ENCODE measurements at regions not wholly inside any gene's neighbourhood (a gene's known extent, or its start where the extent isn't known, plus 50 kb on each side); places are given as distances from the start of the nearest gene placed in this dataset.
"Not testable (repeated sequence)": the region's sequence is repeated elsewhere in the genome, so short reads cannot be mapped to it uniquely, and the experiment has no call there.

- Histone ChIP-seq H3K27me3 (no peaks in the 10 kb centered on the region), H3K4me3 (no peak overlapping the region), H3K4me1 (no peaks in the 10 kb centered on the region), H3K36me3 (no peaks in the 10 kb centered on the region), H3K27ac (no peak overlapping the region), H3K9me3 (no peaks in the 10 kb centered on the region)
- intact Hi-C loops (cut with DNase I) = no loop called here
- DNase-seq (ENCODE audit: extremely low spot score in 2 of 2) = no peak
- TF ChIP-seq POLR2AphosphoS5 (IDR thresholded peaks at IDR 0.05; ENCODE audit: insufficient read depth in 1 of 2, low read depth in 1 of 2) (no peak), POLR2A (IDR thresholded peaks at IDR 0.05) (no peak), CTCF (IDR thresholded peaks at IDR 0.05) (no peak)
These were observed 1164.0 kb downstream of the TMEM121 start for GRCh38 chr14:106690333-106690891.

DNA sequence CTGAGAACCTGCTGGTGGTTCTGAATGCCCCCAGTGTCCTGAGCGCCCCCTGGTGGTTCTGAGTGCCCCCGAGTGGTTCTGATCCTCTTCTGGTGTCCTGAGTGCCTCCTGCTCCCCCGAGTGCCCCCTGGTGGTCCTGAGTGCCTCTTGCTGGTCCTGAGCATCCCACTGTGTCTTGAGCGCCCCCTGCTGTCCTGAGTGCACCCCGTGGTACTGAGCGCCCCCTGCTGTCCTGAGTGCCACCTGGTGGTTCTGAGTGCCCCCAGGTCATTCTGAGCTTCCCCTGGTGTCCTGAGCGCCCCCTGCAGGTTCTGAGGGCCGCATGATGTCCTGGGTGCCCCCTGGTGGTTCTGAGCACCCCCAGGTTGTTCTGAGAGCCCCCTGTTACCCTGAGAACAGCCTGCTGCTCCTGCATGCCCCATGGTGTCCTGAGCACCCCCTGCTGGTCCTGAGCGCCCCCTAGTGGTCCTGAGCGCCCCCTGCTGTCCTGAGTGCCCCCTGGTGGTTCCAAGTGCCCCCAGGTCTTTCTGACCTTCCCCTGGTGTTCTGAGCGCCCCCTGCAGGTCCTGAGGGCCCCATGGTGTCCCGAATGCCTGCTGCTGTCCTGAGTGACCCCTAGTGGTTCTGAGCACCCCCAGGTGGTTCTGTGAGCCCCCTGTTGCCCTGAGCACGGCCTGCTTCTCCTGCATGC lies 1165.4 kb downstream of the TMEM121 start:
- H3K27me3 ChIP-seq = no peaks in the 10 kb centered on the region
- no peak overlapping the region for H3K27ac ChIP-seq
- TF ChIP-seq POLR2AphosphoS5 (IDR thresholded peaks at IDR 0.05; ENCODE audit: insufficient read depth in 1 of 2, low read depth in 1 of 2) (no peak), POLR2A (IDR thresholded peaks at IDR 0.05) (no peak), CTCF (IDR thresholded peaks at IDR 0.05) (no peak)
- no peaks in the 10 kb centered on the region for H3K36me3 ChIP-seq
- DNase-seq (ENCODE audit: extremely low spot score in 2 of 2) = no peak
- H3K9me3 ChIP-seq = no peaks in the 10 kb centered on the region
- H3K4me3 ChIP-seq = no peak overlapping the region
- intact Hi-C loops (cut with DNase I) = no loop called here
- no peaks in the 10 kb centered on the region for H3K4me1 ChIP-seq

GRCh38 chr14:106694638-106695393 lies 1168.4 kb downstream of the TMEM121 start:
- no peaks in the 10 kb centered on the region for H3K9me3 ChIP-seq
- no peak overlapping the region for H3K27ac ChIP-seq
- DNase-seq (ENCODE audit: extremely low spot score in 2 of 2) = no peak
- intact Hi-C loops (cut with DNase I) = no loop called here
- H3K36me3 ChIP-seq = no peaks in the 10 kb centered on the region
- no peak for TF ChIP-seq POLR2AphosphoS5 (IDR thresholded peaks at IDR 0.05; ENCODE audit: insufficient read depth in 1 of 2, low read depth in 1 of 2)
- no peak for TF ChIP-seq CTCF (IDR thresholded peaks at IDR 0.05)
- no peak for TF ChIP-seq POLR2A (IDR thresholded peaks at IDR 0.05)
- H3K4me1 ChIP-seq = no peaks in the 10 kb centered on the region
- no peak overlapping the region for H3K4me3 ChIP-seq
- no peaks in the 10 kb centered on the region for H3K27me3 ChIP-seq

GRCh38 chr14:106698620-106699267 lies 1172.4 kb downstream of the TMEM121 start:
- intact Hi-C loops (cut with DNase I); H3K36me3 ChIP-seq; H3K9me3 ChIP-seq; H3K4me1 ChIP-seq; H3K27ac ChIP-seq; H3K4me3 ChIP-seq; DNase-seq (ENCODE audit: extremely low spot score in 2 of 2); H3K27me3 ChIP-seq: not testable (repeated sequence)

GRCh38 chr14:106703651-106704050 lies 1177.3 kb downstream of the TMEM121 start:
- H3K4me3 ChIP-seq; H3K27me3 ChIP-seq; intact Hi-C loops (cut with DNase I); H3K36me3 ChIP-seq; DNase-seq (ENCODE audit: extremely low spot score in 2 of 2); H3K27ac ChIP-seq; H3K4me1 ChIP-seq; H3K9me3 ChIP-seq: not testable (repeated sequence)

- intact Hi-C loops (cut with DNase I); H3K27me3 ChIP-seq; H3K4me3 ChIP-seq; H3K4me1 ChIP-seq; H3K9me3 ChIP-seq; DNase-seq (ENCODE audit: extremely low spot score in 2 of 2); H3K36me3 ChIP-seq; H3K27ac ChIP-seq: not testable (repeated sequence)
These were observed 1180.1 kb downstream of the TMEM121 start for GRCh38 chr14:106706488-106706887.

DNA sequence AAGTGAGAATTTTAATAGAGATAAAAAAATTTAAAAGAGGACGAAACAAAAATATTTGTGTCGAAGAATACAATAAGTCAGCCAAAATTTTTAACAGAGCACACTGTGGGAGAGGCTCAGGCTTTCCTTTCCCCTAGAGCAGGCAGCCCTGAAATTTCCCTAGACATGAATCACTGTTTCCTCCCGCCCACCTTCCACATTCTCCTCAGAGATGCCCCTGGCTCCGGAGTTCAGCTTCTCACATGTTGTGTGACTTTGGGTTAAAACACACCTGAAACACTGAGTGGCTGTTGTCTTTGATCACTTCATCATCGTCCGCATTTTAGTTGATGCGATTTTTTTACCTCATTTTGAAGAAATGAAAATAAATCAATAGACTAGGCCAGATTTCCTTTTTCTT lies 1183.8 kb downstream of the TMEM121 start:
- H3K36me3 ChIP-seq; intact Hi-C loops (cut with DNase I); DNase-seq (ENCODE audit: extremely low spot score in 2 of 2): not testable (repeated sequence)

GRCh38 chr14:106712513-106712912 lies 1186.1 kb downstream of the TMEM121 start:
- H3K9me3 ChIP-seq; DNase-seq (ENCODE audit: extremely low spot score in 2 of 2); H3K4me3 ChIP-seq; H3K27ac ChIP-seq; H3K27me3 ChIP-seq; H3K36me3 ChIP-seq; intact Hi-C loops (cut with DNase I); H3K4me1 ChIP-seq: not testable (repeated sequence)

More for the DNA sequence above, 1183.8 kb downstream of the TMEM121 start:
- H3K27ac ChIP-seq, H3K27me3 ChIP-seq, H3K4me3 ChIP-seq, H3K9me3 ChIP-seq, H3K4me1 ChIP-seq: not testable (repeated sequence)
